ENCODE measurements at regions not wholly inside any gene's neighbourhood (a gene's known extent, or its start where the extent isn't known, plus 50 kb on each side); places are given as distances from the start of the nearest gene placed in this dataset.

DNA sequence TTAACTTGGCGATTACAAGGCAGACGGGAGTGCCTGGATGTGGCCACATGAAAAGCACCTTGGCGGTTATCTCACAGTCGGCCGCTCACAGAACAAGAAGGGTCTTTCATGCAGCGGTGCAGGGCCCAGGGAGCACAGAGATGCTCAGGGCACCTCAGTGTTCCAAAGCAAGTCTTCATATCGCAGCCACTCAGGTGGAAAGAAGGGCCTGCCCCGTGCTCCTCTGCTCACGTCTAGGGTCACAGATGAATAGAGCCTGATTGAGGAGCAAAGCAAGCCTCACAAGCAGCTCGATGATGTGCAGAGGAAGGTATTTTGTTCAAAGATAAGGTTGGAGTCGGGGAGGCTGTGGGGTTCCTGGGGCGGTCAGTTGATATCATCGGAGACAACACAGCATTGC, 297.8 kb downstream of the WDR11 start:
- peaks cover 5% of the 10 kb centered on the region for H3K9me3 ChIP-seq
- no peak overlapping the region for H3K4me3 Mint-ChIP-seq (ENCODE audit: unreplicated experiment)
- POLR2A ChIA-PET: no interaction called here
- H3K4me3 ChIP-seq (ENCODE audit: low read depth, low read length): no peak overlapping the region
- no peaks in the 10 kb centered on the region for H3K27me3 ChIP-seq (replicated peaks; ENCODE audit: control insufficient read depth, insufficient read depth, low read length)
- intact Hi-C loops (cut with micrococcal nuclease; ENCODE audit: unreplicated experiment): no loop called here
- peaks cover 42% of the 10 kb centered on the region for H3K9me3 Mint-ChIP-seq (ENCODE audit: unreplicated experiment)
- CTCF ChIA-PET: no interaction called here
- no peaks in the 10 kb centered on the region for H3K36me3 Mint-ChIP-seq (ENCODE audit: insufficient read depth, unreplicated experiment)
- no peaks in the 10 kb centered on the region for H3K4me1 Mint-ChIP-seq (ENCODE audit: low read depth, unreplicated experiment)
- DNase-seq: no peak
- H3K36me3 ChIP-seq (ENCODE audit: control insufficient read depth, insufficient read depth, low read length): no peaks in the 10 kb centered on the region
- TF ChIP-seq, protein P1, sequence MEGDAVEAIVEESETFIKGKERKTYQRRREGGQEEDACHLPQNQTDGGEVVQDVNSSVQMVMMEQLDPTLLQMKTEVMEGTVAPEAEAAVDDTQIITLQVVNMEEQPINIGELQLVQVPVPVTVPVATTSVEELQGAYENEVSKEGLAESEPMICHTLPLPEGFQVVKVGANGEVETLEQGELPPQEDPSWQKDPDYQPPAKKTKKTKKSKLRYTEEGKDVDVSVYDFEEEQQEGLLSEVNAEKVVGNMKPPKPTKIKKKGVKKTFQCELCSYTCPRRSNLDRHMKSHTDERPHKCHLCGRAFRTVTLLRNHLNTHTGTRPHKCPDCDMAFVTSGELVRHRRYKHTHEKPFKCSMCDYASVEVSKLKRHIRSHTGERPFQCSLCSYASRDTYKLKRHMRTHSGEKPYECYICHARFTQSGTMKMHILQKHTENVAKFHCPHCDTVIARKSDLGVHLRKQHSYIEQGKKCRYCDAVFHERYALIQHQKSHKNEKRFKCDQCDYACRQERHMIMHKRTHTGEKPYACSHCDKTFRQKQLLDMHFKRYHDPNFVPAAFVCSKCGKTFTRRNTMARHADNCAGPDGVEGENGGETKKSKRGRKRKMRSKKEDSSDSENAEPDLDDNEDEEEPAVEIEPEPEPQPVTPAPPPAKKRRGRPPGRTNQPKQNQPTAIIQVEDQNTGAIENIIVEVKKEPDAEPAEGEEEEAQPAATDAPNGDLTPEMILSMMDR (IDR thresholded peaks at IDR 0.05; ENCODE audit: insufficient read depth in 1 of 2, low read depth in 1 of 2, low read length in 1 of 2, severe bottlenecking in 1 of 2, unreplicated experiment in 1 of 2): no peak
- no peaks in the 10 kb centered on the region for H3K27me3 Mint-ChIP-seq (ENCODE audit: insufficient read depth, unreplicated experiment)
- H3K27ac Mint-ChIP-seq (ENCODE audit: unreplicated experiment): no peak overlapping the region
- no peaks in the 10 kb centered on the region for H3K4me1 ChIP-seq
- BruUV-seq (replicated peaks): no TSS peak

- no TSS peak for BruUV-seq (replicated peaks)
- no peak for DNase-seq
- POLR2A ChIA-PET: no interaction called here
- no peaks in the 10 kb centered on the region for H3K36me3 Mint-ChIP-seq (ENCODE audit: insufficient read depth, unreplicated experiment)
- H3K4me1 Mint-ChIP-seq (ENCODE audit: low read depth, unreplicated experiment): no peaks in the 10 kb centered on the region
- TF ChIP-seq, protein P1 (IDR thresholded peaks at IDR 0.05; ENCODE audit: insufficient read depth in 1 of 2, low read depth in 1 of 2, low read length in 1 of 2, severe bottlenecking in 1 of 2, unreplicated experiment in 1 of 2): no peak
- no peak overlapping the region for H3K4me3 Mint-ChIP-seq (ENCODE audit: unreplicated experiment)
- CTCF ChIA-PET: no interaction called here
- H3K9me3 Mint-ChIP-seq (ENCODE audit: unreplicated experiment): peaks cover 12% of the 10 kb centered on the region
- H3K9me3 ChIP-seq: no peaks in the 10 kb centered on the region
- H3K27me3 Mint-ChIP-seq (ENCODE audit: insufficient read depth, unreplicated experiment): no peaks in the 10 kb centered on the region
- H3K4me1 ChIP-seq: no peaks in the 10 kb centered on the region
- no peak overlapping the region for H3K4me3 ChIP-seq (ENCODE audit: low read depth, low read length)
- H3K36me3 ChIP-seq (ENCODE audit: control insufficient read depth, insufficient read depth, low read length): no peaks in the 10 kb centered on the region
- intact Hi-C loops (cut with micrococcal nuclease; ENCODE audit: unreplicated experiment): no loop called here
- no peaks in the 10 kb centered on the region for H3K27me3 ChIP-seq (replicated peaks; ENCODE audit: control insufficient read depth, insufficient read depth, low read length)
- no peak overlapping the region for H3K27ac Mint-ChIP-seq (ENCODE audit: unreplicated experiment)
Measured at GRCh38 chr10:121152033-121152432, 300.9 kb downstream of the WDR11 start.

DNA sequence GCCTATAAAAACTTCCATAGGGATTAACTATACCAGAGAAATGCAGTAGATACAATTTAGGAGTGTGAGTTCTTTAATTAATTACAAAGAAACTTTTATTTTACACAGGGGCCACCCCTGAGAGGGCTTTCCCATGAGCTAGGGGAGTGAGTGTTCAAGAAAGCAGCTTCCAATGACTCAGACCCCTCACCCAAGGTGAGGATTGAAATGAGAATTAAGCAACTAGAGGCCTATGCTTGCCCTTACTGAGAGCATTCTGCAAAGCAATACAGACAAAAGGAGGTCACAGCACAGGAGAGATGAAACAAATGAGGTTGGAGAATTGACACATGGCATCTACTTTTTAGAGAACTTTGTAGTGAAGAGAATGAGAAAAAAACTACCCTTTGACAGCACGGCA, 301.8 kb downstream of the WDR11 start:
- Mint-ChIP-seq H3K27me3 (ENCODE audit: insufficient read depth, unreplicated experiment) (no peaks in the 10 kb centered on the region), H3K4me1 (ENCODE audit: low read depth, unreplicated experiment) (no peaks in the 10 kb centered on the region), H3K9me3 (ENCODE audit: unreplicated experiment) (peaks cover 11% of the 10 kb centered on the region), H3K4me3 (ENCODE audit: unreplicated experiment) (no peak overlapping the region), H3K36me3 (ENCODE audit: insufficient read depth, unreplicated experiment) (no peaks in the 10 kb centered on the region), H3K27ac (ENCODE audit: unreplicated experiment) (no peak overlapping the region)
- H3K4me1 ChIP-seq: no peaks in the 10 kb centered on the region
- no TSS peak for BruUV-seq (replicated peaks)
- intact Hi-C loops (cut with micrococcal nuclease; ENCODE audit: unreplicated experiment): no loop called here
- DNase-seq: no peak
- H3K9me3 ChIP-seq: no peaks in the 10 kb centered on the region
- H3K36me3 ChIP-seq (ENCODE audit: control insufficient read depth, insufficient read depth, low read length): no peaks in the 10 kb centered on the region
- H3K4me3 ChIP-seq (ENCODE audit: low read depth, low read length): no peak overlapping the region
- POLR2A ChIA-PET: no interaction called here
- TF ChIP-seq, protein P1 (IDR thresholded peaks at IDR 0.05; ENCODE audit: insufficient read depth in 1 of 2, low read depth in 1 of 2, low read length in 1 of 2, severe bottlenecking in 1 of 2, unreplicated experiment in 1 of 2): no peak
- no peaks in the 10 kb centered on the region for H3K27me3 ChIP-seq (replicated peaks; ENCODE audit: control insufficient read depth, insufficient read depth, low read length)
- CTCF ChIA-PET: no interaction called here
